Liver (tissue), 3 donors: ENCODE measurements at regions not wholly inside any gene's neighbourhood (a gene's known extent, or its start where the extent isn't known, plus 50 kb on each side); places are given as distances from the start of the nearest gene placed in this dataset.

Experiments
- FOXA1 ChIP-seq: IDR thresholded peaks from 2 replicates; pipeline ENCODE4 v1.6.1; 2016; ENCODE audit warnings: antibody characterized with exemption
- GABPA ChIP-seq, 2 donors: IDR thresholded peaks in 1 of 2; conservative IDR thresholded peaks in 1 of 2; 2 replicates each; pipeline ENCODE4 v1.6.1; 2016; ENCODE audit warnings: antibody characterized with exemption in 2 of 2, mild to moderate bottlenecking in 1 of 2, moderate library complexity in 1 of 2
- JUND ChIP-seq, 2 donors: IDR thresholded peaks; 2 replicates each; pipeline ENCODE4 v1.6.1; 2016; ENCODE audit warnings: antibody characterized with exemption in 2 of 2
- MAX ChIP-seq: IDR thresholded peaks from 2 replicates; pipeline ENCODE4 v1.6.1; 2016; ENCODE audit warnings: antibody characterized with exemption
- RAD21 ChIP-seq, 2 donors: IDR thresholded peaks; 2 replicates each; pipeline ENCODE4 v1.6.1; 2016; ENCODE audit warnings: antibody characterized with exemption in 2 of 2, mild to moderate bottlenecking in 2 of 2
- REST ChIP-seq: IDR thresholded peaks from 2 replicates; pipeline ENCODE4 v1.6.1; 2016; ENCODE audit warnings: antibody characterized with exemption, mild to moderate bottlenecking
- SP1 ChIP-seq: IDR thresholded peaks from 2 replicates; pipeline ENCODE4 v1.6.1; 2018; ENCODE audit warnings: antibody characterized with exemption, mild to moderate bottlenecking
- TAF1 ChIP-seq: conservative IDR thresholded peaks from 2 replicates; pipeline ENCODE4 v1.6.1; 2016; ENCODE audit warnings: antibody characterized with exemption, mild to moderate bottlenecking
- YY1 ChIP-seq: IDR thresholded peaks from 2 replicates; pipeline ENCODE4 v1.6.1; 2016; ENCODE audit warnings: antibody characterized with exemption, mild to moderate bottlenecking
- TF ChIP-seq, protein P1 (sequence below): fragments of 150-350 bp; IDR thresholded peaks from 2 replicates; pipeline ENCODE4 v1.5.1; 2017; ENCODE audit warnings: improper control_type of control experiment, low read depth, low read length; ENCODE audit not compliant: missing input control
- donor health status: healthy.
- donor health status: healthy.

DNA sequence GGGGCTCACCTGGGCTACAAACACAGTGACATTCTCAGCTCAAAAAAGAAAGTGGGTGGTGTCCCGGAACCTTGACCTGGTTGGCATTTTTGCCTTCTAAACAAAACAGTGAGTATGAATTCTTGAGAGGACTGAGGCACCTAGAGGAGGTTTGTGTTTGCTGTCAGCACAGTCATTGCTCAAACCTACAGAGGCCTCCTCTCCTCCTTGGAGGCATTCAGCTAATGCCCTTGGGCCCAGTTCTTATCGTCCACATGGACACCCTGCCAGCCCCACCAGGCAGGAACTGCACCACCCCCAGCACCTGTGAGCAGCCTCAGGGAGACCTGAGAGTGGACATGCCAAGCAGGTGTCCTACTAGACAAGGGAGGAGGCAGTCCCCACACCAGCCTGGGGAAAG is 156.7 kb downstream of the SYK start:
- TF ChIP-seq, protein P1, sequence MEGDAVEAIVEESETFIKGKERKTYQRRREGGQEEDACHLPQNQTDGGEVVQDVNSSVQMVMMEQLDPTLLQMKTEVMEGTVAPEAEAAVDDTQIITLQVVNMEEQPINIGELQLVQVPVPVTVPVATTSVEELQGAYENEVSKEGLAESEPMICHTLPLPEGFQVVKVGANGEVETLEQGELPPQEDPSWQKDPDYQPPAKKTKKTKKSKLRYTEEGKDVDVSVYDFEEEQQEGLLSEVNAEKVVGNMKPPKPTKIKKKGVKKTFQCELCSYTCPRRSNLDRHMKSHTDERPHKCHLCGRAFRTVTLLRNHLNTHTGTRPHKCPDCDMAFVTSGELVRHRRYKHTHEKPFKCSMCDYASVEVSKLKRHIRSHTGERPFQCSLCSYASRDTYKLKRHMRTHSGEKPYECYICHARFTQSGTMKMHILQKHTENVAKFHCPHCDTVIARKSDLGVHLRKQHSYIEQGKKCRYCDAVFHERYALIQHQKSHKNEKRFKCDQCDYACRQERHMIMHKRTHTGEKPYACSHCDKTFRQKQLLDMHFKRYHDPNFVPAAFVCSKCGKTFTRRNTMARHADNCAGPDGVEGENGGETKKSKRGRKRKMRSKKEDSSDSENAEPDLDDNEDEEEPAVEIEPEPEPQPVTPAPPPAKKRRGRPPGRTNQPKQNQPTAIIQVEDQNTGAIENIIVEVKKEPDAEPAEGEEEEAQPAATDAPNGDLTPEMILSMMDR: no peak
- TF ChIP-seq YY1 (no peak), RAD21 (IDR thresholded peaks at IDR 0.05) (no peak), REST (no peak), TAF1 (no peak), SP1 (no peak), JUND (IDR thresholded peaks at IDR 0.05) (no peak), FOXA1 (no peak), MAX (no peak), GABPA (IDR thresholded peaks at IDR 0.05 in 1 of 2, conservative IDR thresholded peaks at IDR 0.05 in 1 of 2) (no peak)
